Right renal pelvis (tissue), 4 donors: ENCODE measurements at regions not wholly inside any gene's neighbourhood (a gene's known extent, or its start where the extent isn't known, plus 50 kb on each side); places are given as distances from the start of the nearest gene placed in this dataset.
A peak's percentile ranks its signal among the peaks of the same experiment; 100 is the strongest.

Experiments used
- DNase-seq, 4 donors: peaks; one replicate each; pipeline ENCODE4 v3.0.0-alpha.2; 2013; ENCODE audit warnings: low read depth in 4 of 4, low spot score in 3 of 4, missing footprints in 1 of 4

DNA sequence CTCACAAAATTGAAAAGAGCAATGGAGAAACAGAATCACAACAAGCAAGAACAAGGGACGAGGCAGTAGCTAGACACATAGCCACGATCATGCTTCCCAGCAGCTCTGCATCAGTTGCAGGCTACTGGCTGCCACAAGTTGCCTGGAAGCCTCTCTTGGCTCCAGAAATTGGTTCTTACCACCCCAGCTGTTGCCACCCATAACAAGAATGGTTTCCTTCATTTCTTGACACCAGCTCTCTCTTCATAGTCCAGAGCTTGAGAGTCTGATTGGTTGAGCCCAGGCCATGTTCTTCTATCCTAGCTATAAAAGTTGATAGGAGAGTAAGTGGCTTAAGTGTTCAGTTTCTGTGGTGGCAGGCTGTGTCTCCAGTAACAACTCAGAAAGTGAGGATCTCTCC lies 210.7 kb upstream of the ANKRD55 start:
- DNase-seq: no peak

DNA sequence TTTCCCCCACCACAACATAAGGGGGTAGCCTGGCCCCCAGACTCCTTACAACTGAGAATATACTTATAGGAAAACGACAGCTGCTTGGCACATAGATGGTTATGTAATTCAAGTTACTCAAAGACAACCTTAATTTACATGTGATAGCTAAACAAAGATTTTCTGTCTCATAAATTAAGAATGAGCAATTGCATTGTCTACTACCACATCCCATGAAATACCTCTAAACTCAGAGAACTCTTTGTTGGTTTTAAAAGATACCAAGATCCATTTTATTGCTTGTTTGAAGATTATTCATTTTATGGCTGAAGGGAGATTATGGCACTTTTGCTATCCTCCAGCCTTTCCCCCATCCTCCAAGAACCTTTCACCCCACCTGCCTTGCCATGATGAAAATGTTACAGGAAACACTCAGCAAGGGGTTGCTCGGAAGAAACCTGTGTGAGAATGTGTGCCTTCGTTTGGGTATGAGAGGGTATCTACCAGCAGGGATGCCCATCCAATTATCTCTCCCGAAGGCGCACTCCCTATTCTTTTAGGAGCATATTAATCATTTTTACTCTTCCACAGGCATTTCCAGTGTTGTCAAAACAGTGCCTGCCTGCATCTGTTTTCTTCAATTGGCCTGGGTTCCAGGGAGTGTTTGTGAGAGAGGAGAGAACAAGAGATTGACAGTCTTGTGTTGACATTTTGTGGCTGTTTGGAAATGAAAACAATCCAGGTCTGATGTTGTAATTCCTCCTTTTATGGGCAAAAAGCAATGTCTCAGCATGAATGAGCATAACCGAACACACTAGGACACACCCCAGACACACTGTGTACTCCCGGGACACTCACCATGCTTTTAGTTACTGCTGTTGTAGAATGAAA lies 208.0 kb upstream of the ANKRD55 start:
- no peak for DNase-seq

DNA sequence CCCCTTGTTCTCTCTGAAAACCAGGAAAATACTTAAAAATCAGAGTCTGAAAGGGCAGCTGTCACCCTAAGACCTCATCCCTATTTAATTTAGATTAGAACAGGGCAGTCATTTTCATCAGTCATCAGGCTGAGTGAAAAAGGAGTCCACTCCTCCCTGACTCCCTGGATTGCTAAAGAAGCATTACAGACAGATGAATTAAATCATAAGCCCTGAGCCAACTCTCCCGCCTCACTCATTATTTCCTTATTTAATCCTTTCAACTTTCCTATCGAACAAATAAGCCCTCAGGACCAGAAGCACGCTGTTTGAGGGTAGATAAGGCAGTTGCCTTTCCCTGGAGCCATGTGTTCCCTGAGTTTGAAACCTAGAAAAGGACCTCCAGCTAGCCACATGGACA lies 201.9 kb upstream of the ANKRD55 start:
- no peak for DNase-seq

DNA sequence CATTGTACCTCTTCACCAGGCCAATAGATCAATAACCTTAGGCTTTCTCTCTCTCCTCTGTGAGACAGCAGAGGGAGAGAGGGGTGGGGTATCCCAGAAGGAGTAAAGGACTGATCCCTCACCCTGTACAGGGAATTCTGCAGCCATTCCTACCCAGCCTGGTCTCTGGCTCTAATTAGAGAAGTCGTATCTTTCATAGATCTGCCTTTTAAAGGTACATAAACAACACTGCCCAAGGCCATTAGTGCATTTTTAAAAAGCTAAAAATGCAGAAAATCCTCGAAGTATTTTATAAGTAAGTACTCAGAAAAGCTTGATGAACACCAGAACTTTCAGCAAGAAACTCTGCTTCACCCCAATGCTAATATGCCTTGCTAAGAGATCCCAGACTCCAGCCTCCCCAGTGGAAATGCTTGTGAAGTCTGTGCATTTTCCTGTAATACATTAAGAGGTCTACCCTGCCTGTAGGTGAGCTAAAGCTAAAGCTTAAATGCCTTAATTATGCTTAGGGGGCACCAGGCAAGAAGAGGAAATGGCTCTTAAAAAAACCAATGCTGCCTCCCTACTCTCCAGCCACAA lies 200.0 kb upstream of the ANKRD55 start:
- no peak for DNase-seq

DNA sequence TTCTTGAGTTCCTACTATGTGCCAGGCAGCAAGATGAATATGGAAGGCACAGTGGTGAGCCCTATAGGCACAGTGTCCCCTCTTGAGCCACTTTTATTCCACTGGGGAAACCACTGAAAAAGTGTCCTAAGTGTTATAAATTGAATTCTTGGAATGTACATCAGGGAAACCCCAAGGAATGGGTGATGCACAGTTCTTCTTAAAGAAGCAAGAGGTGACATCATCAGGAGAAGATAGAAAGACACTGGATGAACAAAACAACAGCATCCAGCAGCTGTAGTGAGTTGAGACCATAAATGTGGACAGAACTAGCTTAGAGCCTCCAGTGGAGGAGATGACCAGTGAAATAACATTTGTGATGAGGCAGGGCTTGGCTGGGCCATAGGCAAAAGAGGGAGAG lies 199.2 kb upstream of the ANKRD55 start:
- DNase-seq: no peak

DNA sequence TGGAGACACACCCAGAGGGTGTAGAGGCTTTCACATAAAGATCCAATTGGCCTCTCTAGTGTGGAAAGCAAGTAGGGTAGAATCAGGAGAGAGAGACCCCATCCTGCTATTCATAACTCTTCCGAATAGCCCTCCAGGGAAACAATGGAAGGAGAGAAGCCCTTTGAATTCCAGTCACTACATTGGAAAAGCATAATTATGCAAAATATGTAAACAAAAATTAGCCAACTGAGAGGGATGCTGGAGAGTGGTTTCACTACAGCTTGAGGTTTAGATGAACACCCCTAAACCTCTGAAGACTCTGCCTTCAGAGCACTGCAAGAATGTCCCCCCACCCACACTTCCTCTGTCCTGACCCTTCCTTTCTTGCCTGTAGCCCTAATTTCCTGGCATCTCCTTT lies 197.3 kb upstream of the ANKRD55 start:
- no peak for DNase-seq

- no peak for DNase-seq
These were observed 196.0 kb upstream of the ANKRD55 start for GRCh38 chr5:56429110-56429561.

- no peak for DNase-seq
These were observed 193.6 kb upstream of the ANKRD55 start for GRCh38 chr5:56426693-56427092.

DNA sequence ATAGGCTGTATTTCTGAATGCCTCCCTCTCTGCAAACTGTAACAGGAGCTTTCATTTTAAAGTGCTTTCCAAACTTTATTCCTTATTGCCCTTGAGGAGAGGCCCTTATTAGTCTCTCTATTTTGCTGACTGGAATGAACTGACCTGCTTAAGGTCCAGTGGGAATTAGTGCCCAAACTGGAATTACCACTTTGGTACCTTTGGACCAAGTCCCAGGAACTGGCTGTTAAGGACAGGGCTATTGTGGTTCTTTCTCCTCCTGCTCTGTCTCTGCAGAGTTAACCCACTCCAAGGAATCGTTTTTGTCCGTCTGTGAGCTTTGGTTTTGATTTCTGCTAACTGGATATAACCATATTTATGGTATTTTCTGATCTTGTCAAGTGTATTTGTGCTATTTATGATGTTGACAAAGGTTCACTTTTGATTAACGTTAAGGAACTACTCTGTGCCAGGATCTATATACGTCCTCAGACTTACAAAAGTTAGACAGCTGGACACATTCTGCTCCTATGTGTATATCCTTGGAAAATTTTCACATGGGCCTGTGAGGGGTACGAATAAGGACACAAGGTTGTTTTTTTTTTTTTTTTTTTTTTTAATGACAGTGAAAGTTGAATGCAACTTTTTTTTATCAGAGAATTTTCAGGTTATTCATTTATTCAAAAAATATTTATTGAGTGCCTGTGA lies 189.1 kb upstream of the ANKRD55 start:
- DNase-seq: peak in 2 of 4 donors; percentile 43 to 52

DNA sequence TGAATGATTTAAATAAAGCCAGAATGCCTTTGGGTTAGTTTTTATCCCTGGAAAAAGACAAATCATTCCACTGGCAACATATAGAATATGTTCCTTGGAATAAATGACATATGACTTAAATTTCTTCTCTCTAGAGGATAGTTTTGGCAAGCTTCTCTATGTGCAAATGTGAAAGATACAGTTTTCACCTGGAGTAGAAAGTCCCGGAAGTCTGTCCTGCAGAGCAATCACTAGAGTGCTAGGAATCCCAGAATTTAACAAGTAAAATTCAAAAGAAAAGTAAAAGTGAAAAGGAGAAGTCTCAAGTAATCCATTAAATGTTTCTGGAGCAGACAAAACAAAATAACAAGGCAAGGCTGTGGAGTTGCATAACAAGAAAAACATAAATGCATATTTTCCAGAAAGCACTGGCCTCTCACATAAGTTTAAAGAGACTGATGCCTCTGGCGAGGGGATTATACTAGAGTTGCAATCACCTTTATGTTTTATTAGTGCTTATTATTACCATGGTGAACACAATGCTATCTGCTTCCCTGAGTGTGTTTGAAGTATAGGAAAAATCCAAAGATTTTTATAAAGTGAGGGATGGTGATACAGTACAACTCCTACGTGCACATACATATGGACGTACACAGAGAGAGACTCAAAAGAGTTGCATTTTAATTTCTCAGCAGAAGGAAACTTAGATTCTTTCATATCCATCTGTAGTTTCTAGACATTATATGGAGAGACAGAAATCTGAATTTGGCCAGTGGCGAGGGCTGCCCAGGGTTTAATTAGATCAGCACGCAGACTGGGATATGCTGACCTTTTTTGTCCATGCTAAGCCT lies 188.3 kb upstream of the ANKRD55 start:
- no peak for DNase-seq

DNA sequence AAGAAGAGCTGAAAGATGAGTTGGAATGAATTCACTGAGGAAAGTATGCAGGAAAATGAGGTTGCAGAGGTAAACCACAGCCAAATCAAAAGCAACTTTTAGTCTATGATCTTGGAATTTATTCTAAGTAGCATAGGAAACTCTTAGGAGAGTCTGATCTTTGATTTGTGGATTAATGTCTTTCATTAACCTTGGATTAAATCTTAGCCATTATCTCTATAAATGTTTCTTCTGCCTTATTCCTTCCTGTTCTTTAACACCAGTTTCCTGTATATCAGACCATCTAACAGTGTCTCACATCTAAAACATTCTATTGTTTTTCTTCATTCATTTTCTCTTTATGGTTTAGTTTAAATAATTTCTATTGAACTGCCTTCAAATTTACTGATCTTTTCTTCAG lies 187.2 kb upstream of the ANKRD55 start:
- no peak for DNase-seq

DNA sequence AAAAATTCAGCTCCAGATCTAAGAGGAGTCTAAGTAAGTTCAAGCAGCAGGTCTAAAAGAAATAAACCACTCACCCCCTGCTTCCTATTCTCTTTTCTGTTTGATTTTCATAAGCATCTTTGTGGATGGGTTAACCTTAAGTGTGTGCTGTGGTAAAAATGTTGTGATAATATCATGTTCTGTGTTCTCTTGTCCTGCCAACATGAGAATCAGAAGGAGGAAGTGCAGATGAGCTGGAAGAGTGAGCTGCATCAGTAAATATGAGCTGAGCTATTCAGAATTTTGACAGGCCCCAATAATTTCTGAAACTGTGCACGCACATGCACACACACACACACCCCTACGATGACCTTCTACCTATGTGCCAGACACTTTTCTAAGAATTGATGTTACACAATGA lies 186.5 kb upstream of the ANKRD55 start:
- DNase-seq: no peak

DNA sequence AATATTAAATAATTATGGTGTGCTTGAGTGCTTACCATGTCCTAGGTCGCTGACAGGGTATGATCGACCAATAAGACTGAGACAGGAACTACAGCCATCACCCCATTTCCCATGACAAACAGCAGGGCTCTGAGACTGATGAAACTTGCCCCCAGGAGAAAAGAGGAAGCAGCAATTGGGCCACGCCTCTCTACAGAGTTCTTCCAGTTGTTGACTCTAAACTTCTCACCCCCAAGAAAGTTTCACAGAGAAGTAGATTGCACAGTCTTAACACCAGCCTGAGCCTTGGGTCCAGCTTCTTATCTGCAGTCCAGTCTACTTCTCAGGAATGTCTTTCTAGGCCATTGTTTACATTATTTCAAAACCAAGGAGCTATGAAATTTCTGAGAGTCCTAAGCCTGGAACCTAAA lies 182.2 kb upstream of the ANKRD55 start:
- DNase-seq: no peak

GRCh38 chr5:56414066-56414465 lies 180.9 kb upstream of the ANKRD55 start:
- DNase-seq: no peak

DNA sequence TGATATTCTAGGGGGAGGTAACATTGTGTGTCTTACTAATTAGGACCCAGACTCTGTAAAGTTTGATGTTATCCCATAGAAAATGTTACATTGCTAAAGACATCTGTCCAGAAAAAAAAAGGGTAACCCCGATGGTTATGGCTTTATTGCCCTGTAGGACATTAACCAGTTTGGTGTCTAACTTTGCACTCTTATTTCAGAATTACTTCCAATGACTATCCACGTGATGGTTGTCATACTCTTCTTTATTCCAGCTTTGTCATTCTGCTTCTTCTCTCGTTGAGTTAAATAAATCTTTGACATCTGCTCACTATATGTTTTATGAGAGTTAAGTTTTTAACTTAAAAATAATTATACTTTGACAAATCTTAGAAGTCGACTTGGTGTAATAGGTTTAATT lies 180.4 kb upstream of the ANKRD55 start:
- no peak for DNase-seq

DNA sequence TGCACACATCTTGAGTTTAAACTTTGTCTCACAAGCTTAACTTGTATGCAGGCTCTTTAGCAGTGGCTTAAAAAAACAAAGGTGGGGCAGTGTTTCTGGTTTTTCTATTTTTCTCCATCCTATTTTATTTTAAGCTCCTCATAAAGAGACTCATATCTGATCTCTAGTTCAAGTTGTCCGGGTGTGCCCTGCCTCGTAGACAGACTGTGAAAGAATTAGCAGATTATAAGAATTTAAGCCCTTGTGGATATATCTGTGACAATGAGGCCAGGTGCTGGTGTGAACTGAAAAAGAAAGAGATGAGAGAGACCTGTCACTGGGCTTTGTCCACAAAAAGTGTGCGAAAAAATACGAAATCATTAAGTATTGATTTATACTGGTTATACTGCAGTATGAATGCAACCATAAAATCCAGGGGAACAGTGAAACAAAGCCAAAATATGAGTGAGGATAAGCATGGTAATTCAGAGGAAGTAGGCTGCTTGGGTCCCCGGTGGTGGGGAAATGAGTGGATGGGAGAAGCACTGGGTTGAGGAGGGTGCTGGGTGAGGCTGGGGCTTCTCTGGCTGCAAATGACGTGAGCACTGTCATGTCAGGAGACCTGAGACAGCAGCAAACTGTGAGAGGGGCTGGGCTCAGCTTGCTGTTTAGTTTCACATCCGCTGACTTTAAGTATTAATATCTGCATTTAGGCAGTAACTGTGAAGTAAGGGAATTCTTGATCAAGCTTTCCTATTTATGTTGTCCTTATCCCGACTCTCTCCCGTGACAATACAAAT lies 179.7 kb upstream of the ANKRD55 start:
- DNase-seq: no peak

GRCh38 chr5:56410696-56411095 lies 177.6 kb upstream of the ANKRD55 start:
- no peak for DNase-seq

DNA sequence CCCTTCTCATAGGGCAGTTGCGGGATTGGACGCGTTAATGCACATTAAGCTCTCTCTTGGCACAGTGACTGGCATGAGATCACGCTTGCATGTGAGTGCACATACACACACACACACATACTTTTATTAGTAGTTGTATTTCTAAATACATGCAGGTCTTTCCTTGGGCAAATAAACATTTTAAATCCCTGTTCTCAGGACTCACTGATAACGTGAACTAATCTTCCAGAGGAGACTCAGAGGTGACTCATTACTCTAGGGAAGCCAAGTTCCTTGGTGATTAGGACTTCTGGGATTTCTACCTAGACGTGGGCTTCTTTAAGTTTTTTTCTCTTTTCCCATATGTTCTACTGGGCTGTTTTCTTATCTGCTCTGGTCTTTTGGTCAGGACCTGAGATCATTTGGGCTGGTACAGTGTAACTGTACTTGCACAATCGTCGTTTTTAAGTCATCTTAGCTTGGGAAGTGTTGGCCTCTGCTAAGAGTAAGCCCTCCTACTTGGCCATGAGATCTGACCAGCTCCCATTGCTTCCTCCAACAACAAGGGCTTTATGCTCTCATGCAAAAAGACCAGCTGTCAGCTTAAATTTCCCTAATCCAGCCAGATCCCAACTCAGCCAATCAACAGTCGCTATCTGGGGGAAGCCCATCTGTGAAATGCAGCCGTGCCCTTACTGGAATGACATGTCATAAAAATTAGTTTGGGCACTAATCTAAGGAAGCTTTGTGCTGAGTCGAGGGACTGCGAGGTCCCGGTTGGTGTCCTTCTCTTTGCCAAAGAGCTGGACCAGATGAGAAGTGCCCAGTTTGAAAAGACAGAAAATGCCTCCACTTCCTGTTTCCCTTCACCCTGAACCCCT lies 176.4 kb upstream of the ANKRD55 start:
- no peak for DNase-seq

GRCh38 chr5:56406838-56407237 lies 173.7 kb upstream of the ANKRD55 start:
- DNase-seq: no peak
